Heart right ventricle (tissue), 16 donors: ENCODE measurements at regions not wholly inside any gene's neighbourhood (a gene's known extent, or its start where the extent isn't known, plus 50 kb on each side); places are given as distances from the start of the nearest gene placed in this dataset.

Experiments used
- ATAC-seq, 8 donors: fragments of 200-7000 bp; cut with Tn5 transposase; one replicate each; pipeline ENCODE4 v1.9.1; 2020; ENCODE audit warnings: mild to moderate bottlenecking in 8 of 8, moderate library complexity in 8 of 8, moderate number of reproducible peaks in 1 of 8
- DNase-seq, 2 donors: peaks; one replicate each; pipeline ENCODE4 v3.0.0-alpha.2; 2020
- H3K27ac ChIP-seq, 10 donors: fragments of 200-600 bp; sonication (generic) in 2 of 10; one replicate each; pipeline versions ENCODE4 v1.5.0 to v1.8.0; 2020 to 2022; ENCODE audit warnings: mild to moderate bottlenecking in 3 of 10
- H3K27me3 ChIP-seq, 7 donors: fragments of 200-600 bp; one replicate each; pipeline ENCODE4 v1.8.0; 2021 to 2022; ENCODE audit warnings: mild to moderate bottlenecking in 2 of 7
- H3K36me3 ChIP-seq, 9 donors: fragments of 200-600 bp; sonication (generic) in 1 of 9; one replicate each; pipeline versions ENCODE4 v1.5.0 to v1.8.0; 2020 to 2022; ENCODE audit warnings: mild to moderate bottlenecking in 2 of 9
- H3K4me1 ChIP-seq, 9 donors: fragments of 200-600 bp; sonication (generic) in 1 of 9; one replicate each; pipeline versions ENCODE4 v1.5.0 to v1.8.0; 2020 to 2022; ENCODE audit warnings: mild to moderate bottlenecking in 4 of 9
- H3K4me3 ChIP-seq, 10 donors: fragments of 200-600 bp; sonication (generic) in 2 of 10; one replicate each; pipeline versions ENCODE4 v1.5.0 to v1.8.0; 2020 to 2022; ENCODE audit warnings: mild to moderate bottlenecking in 7 of 10, moderate library complexity in 2 of 10
- H3K9me3 ChIP-seq, 11 donors: fragments of 200-600 bp in 10 of 11; sonication (generic) in 2 of 11; one replicate each; pipeline versions ENCODE4 v1.5.0 to v1.8.0; 2013 to 2022; ENCODE audit warnings: mild to moderate bottlenecking in 2 of 11, control low read depth in 1 of 11, moderate library complexity in 1 of 11
- WGBS, 2 donors: extraction: QIAGEN DNeasy Blood & Tissue Kit; methylation state at CpG; one replicate each; pipeline ENCODE4 v1.1.7; 2013; ENCODE audit warnings: inconsistent platforms in 1 of 2; 5-methylcytosine and 5-hydroxymethylcytosine counted together
- intact Hi-C, 10 donors: fragments of 100-400 bp; cut with DNase I; formaldehyde crosslinking; loops; one replicate each; pipeline versions ENCODE4 v1.11.1 to v1.14.2; 2022
- TF ChIP-seq, protein P1 (sequence below), 9 donors: fragments of 200-600 bp; sonication (generic) in 2 of 9; IDR thresholded peaks; one replicate each; pipeline versions ENCODE4 v1.5.0 to v1.8.0; 2021 to 2022; ENCODE audit warnings: antibody characterized with exemption in 9 of 9, mild to moderate bottlenecking in 5 of 9, moderate library complexity in 1 of 9
- donor health status: Arrhythmogenic right ventricular cardiomyopathy.
- donor health status: ischemic (EF 13 %, LVEDD 7.1; RV severe dilation, severe dysfunction).
- donor health status: healthy with polysubstance abuse.
- donor health status: DM: no; HTN: yes; CAD: no.
- donor health status: DM: no; HTN: no; CAD: no.
- donor health status: ischemic (EF 25% LVEDD 6.9; RV normal size, moderate dysfunction).
- donor health status: ischemic (EF 25% LVEDD 5.7; RV mildly dilated, moderate dysfunction).
- donor health status: healthy.
- donor health status: DM: yes; HTN: yes; CAD: no.
- donor health status: Ischemic cardiomyopathy.
- donor health status: ischemic (EF 35%, LVEDD 5.7; RV mildly dilated, moderate dysfunction).
- donor health status: nonischemic (EF 11% LVEDD 7.7; RV severe dilation, severe dysfunction).
- donor health status: DM: yes; HTN: yes; CAD: no.
- donor health status: PGD.
- donor health status: ischemic (EF 29% LVEDD 5.4; RV normal size, mild dysfunction).
- donor health status: nonischemic (EF 23%, LVEDD 6.1; RV moderate dilation, normal function).

DNA sequence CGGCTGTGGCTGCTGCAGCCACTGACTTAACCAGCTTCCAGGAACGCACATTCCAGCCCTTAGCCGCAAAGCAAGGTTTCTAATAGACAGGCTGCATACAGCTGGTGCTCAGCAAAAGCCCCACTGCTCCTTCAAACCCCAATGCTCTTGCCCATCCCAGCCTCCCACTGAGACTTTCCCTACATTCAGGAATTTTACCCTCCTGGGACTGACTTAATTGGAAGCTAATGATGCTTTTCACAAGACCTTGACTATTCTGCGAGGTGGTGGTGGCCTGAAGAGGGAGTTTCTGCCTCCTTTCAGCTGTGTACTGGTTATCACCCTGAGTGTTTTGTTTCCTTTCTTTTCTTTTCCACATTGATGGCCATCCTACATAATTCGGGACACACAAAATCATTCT, 164.9 kb upstream of the IRX1 start:
- ATAC-seq (no peak), DNase-seq (no peak)
- no peaks in the 10 kb centered on the region for H3K9me3 ChIP-seq
- TF ChIP-seq, protein P1, sequence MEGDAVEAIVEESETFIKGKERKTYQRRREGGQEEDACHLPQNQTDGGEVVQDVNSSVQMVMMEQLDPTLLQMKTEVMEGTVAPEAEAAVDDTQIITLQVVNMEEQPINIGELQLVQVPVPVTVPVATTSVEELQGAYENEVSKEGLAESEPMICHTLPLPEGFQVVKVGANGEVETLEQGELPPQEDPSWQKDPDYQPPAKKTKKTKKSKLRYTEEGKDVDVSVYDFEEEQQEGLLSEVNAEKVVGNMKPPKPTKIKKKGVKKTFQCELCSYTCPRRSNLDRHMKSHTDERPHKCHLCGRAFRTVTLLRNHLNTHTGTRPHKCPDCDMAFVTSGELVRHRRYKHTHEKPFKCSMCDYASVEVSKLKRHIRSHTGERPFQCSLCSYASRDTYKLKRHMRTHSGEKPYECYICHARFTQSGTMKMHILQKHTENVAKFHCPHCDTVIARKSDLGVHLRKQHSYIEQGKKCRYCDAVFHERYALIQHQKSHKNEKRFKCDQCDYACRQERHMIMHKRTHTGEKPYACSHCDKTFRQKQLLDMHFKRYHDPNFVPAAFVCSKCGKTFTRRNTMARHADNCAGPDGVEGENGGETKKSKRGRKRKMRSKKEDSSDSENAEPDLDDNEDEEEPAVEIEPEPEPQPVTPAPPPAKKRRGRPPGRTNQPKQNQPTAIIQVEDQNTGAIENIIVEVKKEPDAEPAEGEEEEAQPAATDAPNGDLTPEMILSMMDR (IDR thresholded peaks at IDR 0.05): no peak
- no peaks in the 10 kb centered on the region for H3K4me1 ChIP-seq
- H3K36me3 ChIP-seq: no peaks in the 10 kb centered on the region
- peaks cover 0 to 12% (median 3%) of the 10 kb centered on the region in 7 donors for H3K27me3 ChIP-seq
- intact Hi-C loops: no loop called here
- H3K4me3 ChIP-seq: no peak overlapping the region
- WGBS, 2 donors: 74% methylated on average over 5 of the region's 5 CpGs
- H3K27ac ChIP-seq: no peak overlapping the region

DNA sequence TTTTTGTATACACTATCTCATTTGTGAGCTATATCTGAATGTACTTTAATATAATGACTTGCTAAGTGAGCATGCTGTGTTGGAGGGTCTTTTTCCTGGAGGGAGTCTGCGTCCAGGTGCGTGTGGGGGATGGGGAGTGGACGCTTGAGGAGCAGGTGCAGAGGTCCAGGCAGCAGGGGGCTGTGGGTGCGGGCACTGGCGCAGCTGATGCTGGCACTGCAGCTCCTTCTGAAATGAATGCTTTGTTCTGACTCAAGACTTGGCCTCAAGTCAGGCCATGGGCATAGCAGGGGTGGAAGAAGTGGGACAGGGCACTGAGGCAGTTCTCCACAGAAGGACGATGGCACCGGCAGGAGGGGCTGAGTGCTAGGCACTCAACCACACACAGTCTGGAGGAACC, 165.7 kb upstream of the IRX1 start:
- Histone ChIP-seq H3K36me3 (no peaks in the 10 kb centered on the region), H3K27me3 (peaks cover 0 to 12% (median 3%) of the 10 kb centered on the region in 7 donors), H3K4me1 (no peaks in the 10 kb centered on the region), H3K9me3 (no peaks in the 10 kb centered on the region), H3K27ac (no peak overlapping the region), H3K4me3 (no peak overlapping the region)
- intact Hi-C loops: loop anchor here in 1 of 10 donors (10.0 kb wide), 1 partner anchor 285 kb away; no protein-coding TSS in a partner anchor
- ATAC-seq: no peak
- TF ChIP-seq, protein P1 (IDR thresholded peaks at IDR 0.05): no peak
- 64 to 76% methylated on average over 7 of the region's 7 CpGs for WGBS, 2 donors
- DNase-seq: no peak

DNA sequence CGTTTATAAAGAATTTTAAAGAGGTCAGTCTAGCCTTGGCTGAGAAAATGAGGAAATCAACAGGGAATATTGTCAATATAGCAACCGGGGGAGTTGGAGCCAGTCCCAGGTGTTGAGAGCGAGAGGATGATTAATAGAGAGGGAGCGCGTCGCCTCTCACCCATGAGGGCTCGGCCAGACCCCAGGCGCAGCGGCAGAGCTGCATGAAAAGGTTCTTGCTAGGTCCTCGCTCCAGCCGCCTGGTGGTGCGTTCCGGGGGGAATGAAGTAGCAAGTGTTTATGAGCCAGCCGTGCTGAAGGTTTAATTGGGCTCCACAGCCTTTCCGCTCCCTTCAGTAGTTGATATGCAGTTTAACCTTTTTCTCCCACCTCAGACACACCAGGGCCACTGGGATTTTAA, 167.3 kb upstream of the IRX1 start:
- ATAC-seq (no peak), DNase-seq (no peak)
- H3K4me1 ChIP-seq: no peaks in the 10 kb centered on the region
- H3K9me3 ChIP-seq: peaks cover 0 to 10% (median 2%) of the 10 kb centered on the region in 11 donors
- peaks cover 0 to 12% (median 3%) of the 10 kb centered on the region in 7 donors for H3K27me3 ChIP-seq
- no peaks in the 10 kb centered on the region for H3K36me3 ChIP-seq
- intact Hi-C loops: loop anchor here in 1 of 10 donors (10.0 kb wide), 1 partner anchor 286 kb away; no protein-coding TSS in a partner anchor
- TF ChIP-seq, protein P1 (IDR thresholded peaks at IDR 0.05): no peak
- no peak overlapping the region for H3K4me3 ChIP-seq
- H3K27ac ChIP-seq: no peak overlapping the region
- 37 to 57% methylated on average over 15 of the region's 15 CpGs for WGBS, 2 donors

DNA sequence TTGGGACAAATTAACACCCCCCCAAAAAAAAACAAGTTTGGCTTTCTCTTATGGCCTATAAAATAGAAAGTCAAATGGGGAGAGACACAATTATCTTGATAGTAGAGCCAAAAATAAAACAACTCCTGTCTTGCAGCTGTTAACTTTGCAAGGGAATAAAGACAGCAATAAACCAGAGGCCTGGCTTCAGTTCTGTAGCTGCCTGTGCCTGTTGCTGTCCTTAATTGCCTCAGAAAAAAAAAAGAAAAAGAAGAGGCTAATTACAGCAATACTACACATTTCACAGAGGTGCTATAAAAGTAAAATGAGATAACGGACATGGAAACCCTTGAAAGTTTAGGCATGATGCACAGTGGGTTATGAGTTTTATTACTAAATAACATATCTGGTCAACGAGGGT, 170.7 kb upstream of the IRX1 start:
- intact Hi-C loops: loop anchor here in 1 of 10 donors (10.0 kb wide), 1 partner anchor 290 kb away; no protein-coding TSS in a partner anchor
- Histone ChIP-seq H3K4me1 (no peaks in the 10 kb centered on the region), H3K9me3 (peaks cover 0 to 13% (median 3%) of the 10 kb centered on the region in 11 donors), H3K36me3 (no peaks in the 10 kb centered on the region), H3K4me3 (no peak overlapping the region), H3K27me3 (peaks cover 0 to 2% (median 0%) of the 10 kb centered on the region in 7 donors), H3K27ac (no peak overlapping the region)
- no peak for DNase-seq
- TF ChIP-seq, protein P1 (IDR thresholded peaks at IDR 0.05): no peak
- ATAC-seq: no peak
- WGBS, 2 donors: 30 to 54% methylated on average over 2 of the region's 2 CpGs
